Gastroesophageal sphincter (tissue), 3 donors: ENCODE measurements at regions not wholly inside any gene's neighbourhood (a gene's known extent, or its start where the extent isn't known, plus 50 kb on each side); places are given as distances from the start of the nearest gene placed in this dataset.

Experiments
- POLR2A ChIP-seq, 2 donors: fragments of 450-650 bp; IDR thresholded peaks; one replicate each; pipeline ENCODE4 v1.6.1; 2017; ENCODE audit warnings: antibody characterized with exemption in 2 of 2, mild to moderate bottlenecking in 2 of 2, moderate library complexity in 1 of 2
- POLR2AphosphoS5 ChIP-seq: sonication (generic); formaldehyde crosslinking; IDR thresholded peaks from one replicate; pipeline ENCODE4 v1.6.1; 2017; ENCODE audit warnings: antibody characterized with exemption
- TF ChIP-seq, protein P1 (sequence below), 4 experiments: fragments of 200-600 bp in 2 of 4; fragments of 450-650 bp in 2 of 4; sonication (generic) in 1 of 4; IDR thresholded peaks; one replicate each; pipeline ENCODE4 v1.5.1; 2017 to 2019; ENCODE audit warnings: antibody characterized with exemption in 4 of 4, mild to moderate bottlenecking in 2 of 4, moderate library complexity in 2 of 4

DNA sequence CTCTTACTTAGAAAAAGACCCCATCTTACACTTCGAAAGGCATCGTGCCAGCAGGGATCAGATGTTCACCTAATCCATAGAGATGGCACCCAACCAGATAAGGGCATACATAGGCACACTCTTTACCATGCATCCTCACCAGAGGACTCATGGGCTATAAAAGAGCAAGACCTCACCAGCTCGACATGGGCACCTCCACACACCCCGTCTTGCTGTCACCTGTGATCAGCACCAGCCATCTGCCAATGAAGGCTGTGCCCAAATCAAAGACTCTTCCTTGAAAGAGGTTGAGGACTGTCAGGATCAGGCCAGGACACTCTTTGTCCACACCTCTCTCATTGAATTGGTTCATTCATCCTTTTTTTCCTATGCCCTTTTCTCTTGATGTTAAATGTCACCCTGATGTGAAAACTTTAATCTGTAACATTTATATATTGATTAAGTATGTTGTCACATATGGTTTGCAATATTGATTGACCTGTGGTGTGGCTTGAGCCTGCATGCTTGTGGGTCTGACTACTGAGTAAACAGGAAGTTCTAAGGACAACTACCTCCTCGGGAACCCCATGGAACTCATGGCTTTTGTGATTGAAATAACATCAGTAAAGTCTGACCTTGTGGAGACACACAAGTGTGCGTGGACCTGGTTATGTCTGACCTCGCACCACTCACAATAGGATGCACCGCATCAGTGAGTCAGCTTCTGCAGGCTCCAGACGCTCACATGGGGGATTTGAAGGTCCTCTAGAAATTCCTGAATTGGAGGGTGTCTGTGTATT lies 75.5 kb downstream of the HTR5A start:
- TF ChIP-seq, protein P1, sequence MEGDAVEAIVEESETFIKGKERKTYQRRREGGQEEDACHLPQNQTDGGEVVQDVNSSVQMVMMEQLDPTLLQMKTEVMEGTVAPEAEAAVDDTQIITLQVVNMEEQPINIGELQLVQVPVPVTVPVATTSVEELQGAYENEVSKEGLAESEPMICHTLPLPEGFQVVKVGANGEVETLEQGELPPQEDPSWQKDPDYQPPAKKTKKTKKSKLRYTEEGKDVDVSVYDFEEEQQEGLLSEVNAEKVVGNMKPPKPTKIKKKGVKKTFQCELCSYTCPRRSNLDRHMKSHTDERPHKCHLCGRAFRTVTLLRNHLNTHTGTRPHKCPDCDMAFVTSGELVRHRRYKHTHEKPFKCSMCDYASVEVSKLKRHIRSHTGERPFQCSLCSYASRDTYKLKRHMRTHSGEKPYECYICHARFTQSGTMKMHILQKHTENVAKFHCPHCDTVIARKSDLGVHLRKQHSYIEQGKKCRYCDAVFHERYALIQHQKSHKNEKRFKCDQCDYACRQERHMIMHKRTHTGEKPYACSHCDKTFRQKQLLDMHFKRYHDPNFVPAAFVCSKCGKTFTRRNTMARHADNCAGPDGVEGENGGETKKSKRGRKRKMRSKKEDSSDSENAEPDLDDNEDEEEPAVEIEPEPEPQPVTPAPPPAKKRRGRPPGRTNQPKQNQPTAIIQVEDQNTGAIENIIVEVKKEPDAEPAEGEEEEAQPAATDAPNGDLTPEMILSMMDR (IDR thresholded peaks at IDR 0.05), result no peak
- TF ChIP-seq POLR2AphosphoS5 (no peak), POLR2A (IDR thresholded peaks at IDR 0.05) (no peak)
